GDM1 (cell line): ENCODE measurements at regions not wholly inside any gene's neighbourhood (a gene's known extent, or its start where the extent isn't known, plus 50 kb on each side); places are given as distances from the start of the nearest gene placed in this dataset.
A peak's percentile ranks its signal among the peaks of the same experiment; 100 is the strongest.
"Not testable (repeated sequence)": the region's sequence is repeated elsewhere in the genome, so short reads cannot be mapped to it uniquely, and the experiment has no call there.

Experiments
- DNase-seq: peaks from one replicate; lab custom pipeline; 2025; lab: John Stamatoyannopoulos, UW

DNA sequence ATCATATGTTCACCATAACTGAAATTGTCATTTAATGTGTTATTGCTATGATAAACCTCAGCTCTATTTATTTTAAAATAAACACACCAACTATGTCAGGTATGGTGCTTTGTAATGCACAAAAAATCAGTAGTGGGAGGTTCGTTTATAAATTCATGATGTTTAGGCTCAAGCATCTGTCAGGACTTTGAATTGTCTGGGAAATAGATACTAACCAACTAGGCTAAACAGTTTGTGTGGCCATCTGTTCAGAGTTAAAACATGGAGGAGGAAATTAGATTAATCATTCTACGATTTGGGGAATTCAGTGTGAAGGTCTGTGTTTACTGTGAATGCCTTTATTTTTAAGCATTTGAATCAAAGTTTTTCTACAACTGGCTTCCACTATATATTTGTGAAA lies 212.6 kb upstream of the FZD8 start:
- DNase-seq: no peak

DNA sequence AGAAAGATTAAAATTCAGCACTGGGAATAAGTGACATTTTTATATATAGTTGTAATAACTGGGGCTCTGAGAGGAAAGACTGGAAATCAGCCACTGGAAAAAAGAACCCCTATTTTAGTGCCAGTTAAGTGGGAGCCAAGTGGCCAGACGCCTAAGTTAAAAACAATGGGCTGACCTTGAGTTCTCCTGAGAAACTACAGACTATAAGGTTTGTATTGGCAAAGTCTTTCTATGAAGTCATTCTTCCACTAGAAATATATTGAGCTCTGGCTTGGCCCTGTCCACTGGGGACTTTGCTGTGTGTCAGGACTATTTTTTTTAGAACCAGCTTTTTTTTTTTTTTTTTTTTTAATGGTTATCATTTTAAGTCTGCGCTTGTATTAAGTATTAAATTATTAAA lies 210.6 kb upstream of the FZD8 start:
- no peak for DNase-seq

DNA sequence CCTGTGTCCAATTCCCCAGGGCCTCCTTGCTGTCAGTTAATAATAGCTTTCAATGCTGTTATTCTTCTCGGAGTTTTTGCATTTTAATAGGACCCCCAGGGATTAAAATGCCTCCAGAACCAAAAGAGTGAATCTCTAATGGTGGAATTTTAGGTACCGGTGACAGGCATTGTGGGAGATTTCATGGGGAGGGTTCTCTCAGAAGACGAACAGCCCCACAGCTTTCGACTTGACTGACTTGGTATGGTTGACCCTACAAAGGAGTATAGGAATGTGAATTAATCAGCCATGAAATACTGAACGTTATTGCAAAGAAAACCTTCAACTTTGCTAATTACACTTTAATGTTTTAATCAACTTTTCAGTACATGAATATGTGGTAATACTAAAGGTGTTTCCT lies 206.3 kb upstream of the FZD8 start:
- no peak for DNase-seq

DNA sequence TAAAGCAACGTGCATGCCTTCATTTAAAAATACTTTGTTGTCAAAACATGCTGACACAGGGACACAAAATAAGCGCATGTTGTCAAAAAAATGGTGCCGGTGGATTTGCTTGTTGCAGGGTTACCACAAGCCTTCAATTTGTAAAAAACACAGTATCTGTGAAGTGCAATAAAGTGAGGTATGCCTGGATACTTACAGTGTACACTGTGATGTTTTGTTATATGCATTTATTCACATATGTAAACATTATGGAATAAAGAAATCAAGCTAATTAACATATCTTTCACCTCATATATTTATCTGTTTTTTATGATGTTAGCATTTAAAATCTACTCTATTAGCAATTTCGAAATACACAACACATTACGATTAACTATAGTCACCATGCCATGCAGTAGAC lies 202.6 kb upstream of the FZD8 start:
- DNase-seq: no peak

DNA sequence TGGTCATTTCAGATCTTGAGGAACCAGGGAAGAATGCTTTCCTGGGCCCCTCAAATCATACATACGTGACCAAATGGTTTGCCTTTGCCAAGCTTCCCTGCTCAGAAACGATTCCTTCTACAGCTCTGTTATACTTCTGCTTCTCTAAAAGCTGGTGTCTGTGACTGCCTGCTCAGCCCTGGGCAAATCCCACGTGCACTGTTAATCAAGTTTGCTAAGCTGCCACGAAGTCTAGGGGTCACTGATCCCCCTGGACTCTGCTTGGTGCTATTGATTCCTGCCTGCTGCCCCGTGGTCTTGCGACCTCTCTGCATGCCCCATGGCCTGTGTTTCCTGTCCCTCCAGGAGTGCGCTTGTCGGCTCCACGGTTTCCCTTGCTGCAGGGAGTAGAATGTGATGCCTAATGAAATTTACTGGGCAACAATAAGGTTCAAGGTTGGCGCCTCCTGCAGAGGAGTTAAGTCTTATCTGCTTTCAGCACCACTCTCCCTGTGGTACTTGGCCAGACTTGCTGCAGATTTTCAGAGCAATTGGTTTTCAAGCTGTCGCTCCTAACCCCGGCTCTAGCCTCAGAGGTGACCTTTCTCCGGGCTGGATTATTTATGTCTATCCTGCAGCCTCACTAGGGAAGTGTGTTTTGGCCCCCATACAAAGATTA lies 201.6 kb upstream of the FZD8 start:
- no peak for DNase-seq

DNA sequence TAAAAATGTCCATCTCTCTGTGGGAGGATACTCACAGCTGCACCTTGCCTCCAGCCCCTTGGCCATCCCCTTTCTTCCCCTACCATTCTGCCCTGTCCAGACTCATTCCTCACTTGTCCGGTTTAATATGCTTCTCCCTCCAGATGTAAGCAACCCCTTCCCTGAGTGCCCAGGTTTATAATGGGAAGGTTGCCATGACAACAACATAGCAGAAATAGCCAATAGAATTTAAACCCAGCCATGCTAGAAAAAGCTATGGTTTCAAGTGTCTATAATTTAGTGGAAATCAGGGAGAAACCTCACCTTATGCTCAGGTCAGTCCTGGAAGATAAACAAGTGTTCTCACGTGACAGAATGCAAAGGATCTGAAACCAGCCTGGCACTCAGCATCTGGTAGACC lies 196.0 kb upstream of the FZD8 start:
- no peak for DNase-seq

DNA sequence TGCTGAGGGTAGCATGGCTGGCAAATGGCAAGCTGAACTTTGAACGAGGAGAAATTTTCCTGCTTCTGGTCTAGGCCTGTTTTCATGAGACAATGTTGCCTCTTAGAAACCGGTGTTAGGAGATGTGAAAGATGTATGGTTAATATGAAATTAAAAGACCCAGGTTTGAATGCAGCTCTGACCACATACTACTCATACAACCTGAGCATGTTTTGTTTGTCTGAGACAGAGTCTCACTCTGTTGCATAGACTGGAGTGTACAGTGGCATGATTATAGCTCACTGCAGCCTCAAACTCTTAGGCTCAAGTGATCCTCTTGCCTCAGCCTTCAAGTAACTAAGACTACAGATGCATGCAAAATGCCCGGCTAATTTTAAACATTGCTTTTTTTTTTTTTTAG lies 193.4 kb upstream of the FZD8 start:
- DNase-seq: no peak

DNA sequence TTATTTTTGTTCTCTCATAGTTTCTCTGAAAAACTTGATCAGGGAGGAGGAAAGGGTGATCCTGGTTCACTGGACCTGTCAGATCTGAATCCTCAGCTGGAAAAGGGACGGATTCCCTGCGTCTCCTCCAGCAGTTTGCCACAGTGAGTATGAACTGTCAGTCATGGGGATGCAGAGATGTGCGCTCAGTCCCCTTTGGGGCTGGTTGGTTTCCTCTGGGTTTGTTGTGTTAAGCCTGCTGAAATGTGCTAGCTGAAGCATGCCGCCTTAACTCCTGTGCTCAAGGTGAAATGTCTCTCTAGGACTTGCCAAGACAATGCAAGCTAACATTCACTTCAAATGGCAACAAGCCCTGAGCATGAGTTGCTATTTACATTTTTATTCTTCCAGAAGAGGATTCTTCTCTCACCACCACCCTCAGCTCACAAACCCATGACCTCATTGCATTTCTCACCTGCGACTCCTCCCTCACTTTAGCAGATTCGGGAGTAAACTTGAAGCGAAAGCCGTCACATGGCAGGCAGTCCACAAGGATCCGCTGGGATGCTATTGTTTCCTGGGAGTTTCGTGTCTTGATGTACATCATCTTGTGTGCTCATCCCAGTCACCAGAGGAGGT lies 192.9 kb upstream of the FZD8 start:
- no peak for DNase-seq

DNA sequence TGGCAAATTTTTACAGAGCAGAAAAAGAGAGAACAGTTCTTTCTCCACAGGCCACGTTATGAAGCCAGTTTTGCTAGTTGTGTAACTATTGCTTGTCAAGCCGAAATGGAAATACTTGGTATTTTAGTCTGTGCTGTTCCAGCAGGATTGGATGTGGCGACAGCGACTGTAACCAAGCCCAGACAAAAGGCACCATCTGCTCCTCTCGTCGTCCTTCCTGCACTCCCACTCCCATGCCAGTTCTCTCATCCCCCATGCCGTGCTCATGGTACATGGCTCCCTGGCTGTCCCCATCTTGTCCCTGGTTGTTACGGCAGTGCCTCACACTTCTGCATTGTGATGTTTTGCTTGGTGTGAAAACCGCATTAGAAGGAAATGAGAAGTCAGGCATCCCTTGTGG lies 185.7 kb upstream of the FZD8 start:
- no peak for DNase-seq

DNA sequence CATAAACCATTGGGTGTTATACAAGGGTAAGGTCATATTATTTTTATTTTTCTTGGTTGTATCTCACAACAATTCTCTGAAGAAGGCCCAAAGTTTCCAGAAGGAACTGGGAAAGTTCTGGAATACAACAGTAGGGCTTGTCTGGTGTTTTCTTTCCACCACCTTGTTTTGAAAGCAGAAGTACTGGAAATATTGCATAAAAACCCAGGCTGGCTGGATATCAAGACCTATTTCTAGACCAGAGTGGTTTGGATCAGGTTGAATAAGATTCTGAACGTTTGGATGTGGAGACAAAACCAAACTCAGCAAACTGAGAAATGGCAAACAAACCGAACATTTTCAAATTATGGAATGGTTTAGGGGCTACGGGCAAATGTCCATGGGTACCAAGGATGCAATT lies 182.6 kb upstream of the FZD8 start:
- no peak for DNase-seq

DNA sequence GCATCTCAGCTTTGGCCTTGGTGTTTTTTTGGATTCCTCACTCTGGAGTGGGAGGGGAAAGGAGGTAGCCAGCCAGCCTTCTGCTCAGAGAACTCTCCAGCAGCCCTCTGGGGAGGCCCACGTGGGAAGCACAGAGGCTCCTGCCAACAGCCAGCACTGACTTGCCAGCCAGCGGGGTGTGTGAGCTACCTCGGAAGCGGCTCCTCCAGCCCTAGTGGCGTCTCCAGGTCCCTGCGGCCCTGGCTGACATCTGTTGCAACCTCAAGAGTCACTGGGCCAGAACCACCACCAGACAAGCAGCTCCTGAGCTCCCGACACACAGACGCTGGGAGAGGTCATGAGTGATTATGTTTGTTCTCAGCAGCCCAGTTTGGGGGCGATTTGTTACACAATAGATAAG lies 180.2 kb upstream of the FZD8 start:
- DNase-seq: no peak

DNA sequence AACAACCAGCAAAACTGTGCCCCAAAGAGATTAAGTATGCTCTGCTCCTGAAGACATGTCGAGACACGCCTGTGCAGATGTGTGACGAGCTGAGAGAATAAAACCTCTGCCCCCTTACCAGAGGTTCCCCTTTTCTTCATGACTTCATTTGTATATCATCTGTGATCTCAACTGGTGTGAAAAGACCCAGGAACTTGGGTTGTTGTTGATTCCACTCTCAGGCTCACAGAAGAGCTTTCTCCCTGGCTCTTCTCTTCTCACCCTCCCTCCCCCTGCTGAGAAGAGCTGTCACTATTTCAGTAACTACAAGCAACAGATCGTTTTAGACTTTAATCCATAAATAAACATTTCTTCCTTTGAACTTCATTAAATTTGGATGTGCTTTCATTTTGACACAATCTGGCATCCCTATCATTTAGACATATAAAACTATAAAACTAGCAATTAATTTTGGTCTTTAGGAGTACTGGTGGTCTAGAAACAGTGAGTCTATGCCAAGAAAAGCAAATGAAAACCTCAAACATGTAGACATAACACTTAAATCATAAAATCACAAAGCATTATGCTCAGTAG lies 179.3 kb upstream of the FZD8 start:
- peak; percentile 14 for DNase-seq

DNA sequence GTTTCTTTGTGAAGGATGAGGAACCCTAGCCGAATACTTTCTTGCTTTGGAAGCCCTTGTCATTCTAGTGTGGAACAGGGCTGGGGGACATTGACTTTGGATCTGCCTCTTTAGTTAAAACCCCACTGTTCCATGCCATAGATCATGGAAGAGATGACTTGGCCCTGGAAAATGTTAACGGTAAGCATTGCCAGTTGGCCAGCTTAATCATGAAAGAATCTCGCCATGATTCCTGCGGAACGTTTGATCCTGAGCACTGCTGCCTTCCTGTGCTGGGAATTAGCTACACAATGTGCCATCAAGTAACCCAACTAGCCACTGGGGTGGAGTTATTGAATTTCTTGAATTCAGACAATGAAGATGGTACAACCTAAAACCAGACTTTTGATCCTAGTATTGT lies 177.6 kb upstream of the FZD8 start:
- DNase-seq: no peak

DNA sequence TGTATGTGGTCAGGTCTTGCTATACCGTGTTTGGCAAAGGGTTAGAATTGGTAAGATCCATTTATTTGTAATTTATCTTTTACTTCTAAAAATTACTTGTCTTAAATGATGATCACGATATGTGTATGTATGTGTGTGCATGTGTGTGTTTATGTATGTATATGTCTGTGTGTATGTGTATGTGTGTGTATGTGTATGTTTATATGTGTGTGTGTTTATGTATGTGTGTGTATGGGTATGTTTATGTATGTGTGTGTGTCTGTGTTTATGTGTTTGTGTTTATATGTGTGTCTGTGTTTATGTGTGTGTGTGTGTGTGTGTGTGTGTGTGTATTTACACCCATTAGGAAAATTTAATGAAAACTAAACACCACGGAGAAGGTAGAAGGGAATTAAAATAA lies 176.9 kb upstream of the FZD8 start:
- no peak for DNase-seq

DNA sequence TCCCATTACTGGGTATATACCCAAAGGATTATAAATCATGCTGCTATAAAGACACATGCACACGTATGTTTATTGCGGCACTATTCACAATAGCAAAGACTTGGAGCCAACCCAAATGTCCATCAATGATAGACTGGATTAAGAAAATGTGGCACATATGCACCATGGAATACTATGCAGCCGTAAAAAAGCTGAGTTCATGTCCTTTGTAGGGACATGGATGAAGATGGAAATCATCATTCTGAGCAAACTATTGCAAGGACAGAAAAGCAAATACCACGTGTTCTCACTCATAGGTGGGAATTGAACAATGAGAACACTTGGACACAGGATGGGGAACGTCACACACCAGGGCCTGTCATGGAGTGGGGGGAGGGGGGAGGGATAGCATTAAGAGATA lies 175.0 kb upstream of the FZD8 start:
- DNase-seq: not testable (repeated sequence)

DNA sequence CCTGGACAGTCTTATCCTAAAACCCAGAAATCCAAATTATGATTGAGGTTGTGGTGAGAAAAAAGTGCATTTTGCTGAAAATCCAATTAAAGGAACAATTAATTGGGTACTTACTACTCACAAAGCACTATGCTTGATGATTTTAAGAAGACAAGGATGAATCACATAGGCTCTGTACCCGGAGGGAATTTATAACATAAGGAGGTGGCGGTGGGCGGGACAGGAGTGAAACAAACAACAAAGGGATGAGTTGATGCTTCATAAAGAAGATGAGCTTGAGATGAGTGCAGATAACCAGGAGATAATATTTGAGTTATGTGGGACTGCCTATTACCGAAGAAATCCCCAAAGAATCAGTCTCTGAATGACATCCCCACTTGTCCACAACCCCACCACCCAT lies 171.1 kb upstream of the FZD8 start:
- DNase-seq: no peak

DNA sequence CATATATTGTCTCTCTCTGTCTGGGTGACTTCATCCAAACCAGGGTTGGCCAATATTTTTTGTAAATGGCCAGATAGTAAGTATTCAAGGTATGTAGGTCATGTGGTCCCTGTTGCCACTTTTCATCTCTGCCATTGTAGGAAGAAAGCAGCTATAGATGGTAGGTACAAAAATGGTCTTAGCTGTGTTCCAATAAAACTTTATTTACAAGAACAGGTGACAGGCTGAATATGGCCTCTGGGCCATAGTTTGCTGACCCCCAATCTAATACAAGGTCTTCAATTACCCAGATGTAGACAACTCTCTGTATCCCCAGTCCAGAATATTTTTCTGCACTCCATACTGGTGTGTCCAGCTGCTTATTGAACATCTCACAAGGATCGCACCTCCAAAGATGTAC lies 166.2 kb upstream of the FZD8 start:
- DNase-seq: no peak

DNA sequence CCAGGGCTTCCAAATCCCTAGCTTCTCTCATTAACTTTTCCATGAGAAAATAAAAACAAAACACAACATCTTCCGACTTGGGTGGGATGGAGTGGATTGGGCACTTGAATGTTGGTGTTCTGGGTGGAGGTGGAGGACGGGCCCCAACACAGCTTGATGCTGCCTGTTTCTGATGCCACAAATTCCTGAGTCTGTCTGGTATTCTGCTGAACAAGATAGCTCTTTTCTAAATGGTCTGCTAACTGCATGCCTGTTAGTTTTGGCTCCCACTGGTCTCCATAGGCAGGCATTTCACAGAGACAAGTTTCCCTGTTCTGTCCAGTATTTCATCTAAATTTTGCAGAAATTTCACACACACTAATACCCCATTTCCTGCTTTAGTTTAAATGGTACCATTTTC lies 160.9 kb upstream of the FZD8 start:
- DNase-seq: no peak

DNA sequence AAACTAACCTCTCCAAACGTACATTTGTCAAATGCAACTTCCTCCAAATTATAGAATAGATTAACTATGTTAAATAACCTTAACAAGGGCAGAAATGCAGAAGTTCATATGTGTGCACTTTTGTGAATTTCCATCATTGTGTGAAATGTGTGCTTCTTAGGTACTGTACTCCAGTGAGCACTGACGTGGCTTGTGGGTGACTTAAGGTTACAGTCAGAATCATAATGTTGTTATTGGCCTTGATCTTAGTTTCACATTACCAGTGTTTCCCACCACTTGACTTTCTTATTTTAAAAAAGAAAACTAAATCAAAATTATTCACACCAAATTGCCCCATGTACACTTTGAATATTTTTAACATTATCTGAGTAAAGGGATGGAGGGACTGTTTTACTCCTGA lies 155.1 kb upstream of the FZD8 start:
- no peak for DNase-seq

DNA sequence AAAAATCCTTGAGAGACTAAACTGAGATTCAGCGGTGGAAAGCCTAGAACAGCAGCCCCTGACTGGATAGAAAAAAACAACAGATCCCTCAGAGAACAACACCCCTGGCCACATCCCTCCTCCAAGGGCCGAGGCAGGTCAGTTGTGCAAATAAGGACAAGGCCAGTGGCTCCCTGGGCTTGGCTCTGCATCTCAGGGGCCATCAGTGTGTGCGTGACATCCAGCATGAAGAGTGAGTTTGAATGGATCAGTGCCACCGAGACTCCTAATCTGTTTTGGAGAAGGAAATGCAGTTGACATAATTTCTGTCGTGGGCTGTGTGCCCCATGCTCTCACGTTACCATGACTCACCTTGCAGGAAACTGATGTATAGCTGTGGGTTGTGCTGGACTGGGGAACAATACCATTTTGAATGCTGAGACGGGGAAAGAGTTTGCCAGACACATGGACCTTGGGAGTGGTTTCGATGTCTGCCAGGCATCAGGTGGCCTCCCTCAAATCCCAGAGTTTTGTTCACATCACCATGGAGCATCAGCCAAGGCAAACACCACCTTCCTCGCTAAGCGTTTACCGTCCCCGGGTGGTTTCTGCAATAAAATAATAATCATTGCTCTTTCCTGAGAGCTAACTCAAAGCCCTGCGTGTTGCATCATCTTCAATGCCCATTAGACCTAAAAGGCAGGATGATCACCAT lies 153.2 kb upstream of the FZD8 start:
- DNase-seq: no peak

DNA sequence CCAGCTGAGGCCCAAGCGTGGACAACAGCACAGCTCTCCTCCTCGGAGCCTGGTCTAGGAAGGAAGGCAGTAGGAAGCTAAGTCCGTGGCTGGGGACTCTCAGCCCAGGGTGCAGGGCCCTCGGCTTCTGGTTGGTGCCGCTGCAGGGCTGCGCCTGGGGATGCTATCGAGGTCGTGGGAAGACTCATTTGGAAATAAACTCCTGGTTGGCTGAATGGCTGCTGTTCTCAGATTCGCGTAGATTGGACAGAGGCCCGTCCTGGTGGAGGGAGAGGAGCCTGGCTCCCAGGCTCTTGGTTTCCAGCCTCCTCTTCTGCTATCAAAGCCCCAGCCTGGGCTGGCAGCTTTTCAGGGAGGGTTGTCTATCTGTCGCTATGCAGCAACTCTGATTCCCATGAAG lies 152.6 kb upstream of the FZD8 start:
- DNase-seq: no peak

DNA sequence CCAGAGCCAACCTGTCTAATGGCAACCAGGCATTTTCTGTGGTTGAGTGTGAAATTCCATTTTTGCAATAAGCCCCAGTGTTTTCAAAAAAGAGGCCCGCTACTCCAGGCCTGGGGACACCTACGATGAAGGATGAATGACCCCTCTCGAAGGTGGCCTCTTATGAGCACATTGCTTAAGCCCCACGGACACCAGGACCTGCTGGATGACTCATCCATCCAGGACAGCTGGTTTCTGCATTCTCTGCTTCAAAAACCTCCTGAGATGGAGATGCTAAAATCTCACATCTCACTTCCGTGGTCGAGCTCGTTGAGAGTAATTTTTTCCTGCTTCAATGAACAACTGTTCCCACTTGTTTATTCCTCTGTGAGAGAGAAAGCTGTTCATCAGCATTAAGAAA lies 150.2 kb upstream of the FZD8 start:
- DNase-seq: no peak

DNA sequence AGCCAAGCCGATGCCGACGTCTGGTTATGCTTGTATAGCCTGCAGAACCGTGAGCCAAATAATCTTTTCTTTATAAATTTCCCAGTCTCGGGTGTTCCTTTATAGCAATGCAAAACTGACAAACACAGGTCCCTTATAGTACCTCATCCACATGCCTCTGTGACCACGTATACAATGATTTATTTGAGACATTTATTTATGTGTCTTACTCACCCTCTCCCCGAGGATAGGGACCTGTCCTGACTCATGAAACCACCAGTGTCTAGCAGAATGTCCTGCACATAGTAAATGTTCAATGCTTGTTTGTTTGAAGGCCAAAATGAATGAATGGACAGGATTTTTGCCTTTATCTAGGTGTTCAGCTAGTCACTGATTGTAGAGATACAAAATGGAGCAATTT lies 147.9 kb upstream of the FZD8 start:
- no peak for DNase-seq

DNA sequence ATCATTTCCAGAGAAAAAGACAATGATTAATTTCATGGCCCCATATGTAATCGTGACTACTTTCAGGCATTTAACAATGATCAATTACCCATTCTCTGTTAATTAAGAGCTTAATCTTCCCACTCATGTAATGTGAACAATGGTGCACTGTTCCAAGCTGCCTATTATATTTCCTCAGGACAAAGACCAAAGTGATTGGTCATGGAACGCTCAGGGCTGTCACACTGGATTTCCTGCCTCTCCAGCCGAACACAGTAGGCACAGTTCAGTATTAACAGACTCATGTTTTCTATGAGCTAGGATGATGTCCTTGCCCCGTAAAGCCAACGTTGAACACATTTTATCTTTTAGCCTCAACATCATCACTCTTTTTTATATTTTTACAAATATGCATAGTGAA lies 142.7 kb upstream of the FZD8 start:
- DNase-seq: no peak
